CD4-positive, alpha-beta T cell treated with Interleukin-2 at 100 ng/mL for 4 hours (primary cell): ENCODE measurements at regions not wholly inside any gene's neighbourhood (a gene's known extent, or its start where the extent isn't known, plus 50 kb on each side); places are given as distances from the start of the nearest gene placed in this dataset.
"Not testable (repeated sequence)": the region's sequence is repeated elsewhere in the genome, so short reads cannot be mapped to it uniquely, and the experiment has no call there.

Experiments
- DNase-seq: peaks from one replicate; pipeline ENCODE4 v3.0.0-alpha.2; 2020; ENCODE audit warnings: low spot score

DNA sequence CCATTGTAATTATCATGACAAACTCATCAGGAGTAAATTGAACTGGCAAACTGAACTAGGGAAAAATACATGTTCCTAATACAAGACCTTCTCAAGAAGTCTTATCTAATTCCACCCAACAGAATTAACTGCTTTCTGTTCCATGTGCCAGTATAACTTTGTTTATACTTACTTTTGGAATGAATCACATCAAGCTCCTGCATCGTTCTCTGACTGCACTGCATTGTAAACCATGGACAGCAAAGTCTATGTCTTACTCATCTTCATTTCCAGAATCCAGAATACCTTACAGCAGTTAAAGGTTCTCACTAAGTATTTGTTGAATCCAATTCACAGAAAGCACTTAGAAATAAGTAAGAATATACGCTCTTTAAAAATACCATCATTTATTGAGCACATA is 102.8 kb downstream of the PLK2 start:
- DNase-seq: no peak

DNA sequence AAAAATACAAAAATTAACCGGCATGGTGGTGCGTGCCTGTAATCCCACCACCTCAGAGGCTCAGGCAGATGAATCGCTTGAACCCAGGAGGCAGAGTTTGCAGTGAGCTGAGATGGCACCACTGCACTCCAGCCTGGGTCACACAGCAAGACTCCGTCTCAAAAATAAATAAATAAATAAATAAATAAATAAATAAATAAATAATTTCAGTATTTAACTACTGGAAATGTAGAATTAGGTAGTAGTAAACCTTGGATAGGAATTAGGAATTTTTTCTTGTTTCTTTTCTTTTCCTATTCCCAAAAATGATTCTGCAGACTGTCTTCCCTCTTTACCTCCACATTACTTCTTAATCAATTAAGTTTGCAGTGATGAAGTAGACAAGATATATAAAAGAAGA is 103.2 kb downstream of the PLK2 start:
- no peak for DNase-seq

DNA sequence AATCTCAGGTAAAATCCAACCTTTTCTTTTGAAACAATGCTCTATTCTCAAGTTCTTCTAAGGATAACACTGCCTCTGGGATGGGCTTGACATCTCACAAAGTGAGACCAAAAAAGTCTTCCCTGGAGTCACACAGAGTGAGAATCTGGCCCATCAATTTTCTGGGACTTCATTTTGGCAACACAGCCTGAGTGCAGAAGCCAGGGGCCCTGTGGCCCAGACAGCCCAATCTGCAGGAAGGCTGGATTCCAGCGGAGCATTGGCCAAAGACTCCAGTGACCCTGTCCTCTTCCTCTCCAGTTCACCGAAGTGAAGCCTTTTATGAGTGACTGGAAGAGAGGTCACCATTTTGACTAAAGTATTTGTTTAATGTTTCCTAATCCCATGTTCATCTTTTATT is 105.1 kb downstream of the PLK2 start:
- no peak for DNase-seq

DNA sequence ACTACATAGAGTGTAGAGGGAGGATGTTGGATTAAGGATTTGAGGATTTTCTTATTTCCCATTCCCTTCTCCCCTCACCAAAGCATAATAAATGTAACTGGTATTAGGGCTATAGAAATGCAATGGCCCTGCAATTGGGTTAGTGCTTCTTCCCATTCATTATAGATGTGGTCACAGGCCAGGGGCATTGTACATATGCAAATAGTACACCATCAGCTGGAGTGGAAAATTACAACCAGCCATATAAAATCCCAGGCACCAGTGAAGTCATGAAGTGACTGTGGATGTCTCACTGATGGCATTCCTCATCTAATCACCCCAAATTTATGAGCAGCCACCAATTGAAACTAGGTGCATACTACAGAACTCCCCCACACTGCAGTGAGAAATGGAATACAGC is 105.9 kb downstream of the PLK2 start:
- DNase-seq: no peak

DNA sequence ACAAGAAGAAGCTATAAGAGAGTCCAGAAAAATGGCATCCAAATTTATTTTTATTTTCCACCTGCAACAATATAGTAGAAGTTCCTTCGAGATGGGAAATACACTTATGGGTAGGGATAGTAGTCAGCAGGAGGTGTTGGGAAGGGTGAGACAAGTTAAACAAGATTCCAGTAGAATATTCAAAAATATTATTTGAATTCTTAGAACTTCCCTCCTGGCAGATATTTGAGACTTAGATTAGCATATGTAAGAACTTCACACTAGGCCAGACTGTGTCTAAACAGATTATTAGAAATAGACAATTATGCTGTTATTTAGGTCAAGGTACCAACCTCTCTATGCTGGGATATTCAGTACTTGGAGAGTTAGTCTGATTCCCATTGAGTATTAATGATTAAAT is 108.7 kb downstream of the PLK2 start:
- DNase-seq: no peak

DNA sequence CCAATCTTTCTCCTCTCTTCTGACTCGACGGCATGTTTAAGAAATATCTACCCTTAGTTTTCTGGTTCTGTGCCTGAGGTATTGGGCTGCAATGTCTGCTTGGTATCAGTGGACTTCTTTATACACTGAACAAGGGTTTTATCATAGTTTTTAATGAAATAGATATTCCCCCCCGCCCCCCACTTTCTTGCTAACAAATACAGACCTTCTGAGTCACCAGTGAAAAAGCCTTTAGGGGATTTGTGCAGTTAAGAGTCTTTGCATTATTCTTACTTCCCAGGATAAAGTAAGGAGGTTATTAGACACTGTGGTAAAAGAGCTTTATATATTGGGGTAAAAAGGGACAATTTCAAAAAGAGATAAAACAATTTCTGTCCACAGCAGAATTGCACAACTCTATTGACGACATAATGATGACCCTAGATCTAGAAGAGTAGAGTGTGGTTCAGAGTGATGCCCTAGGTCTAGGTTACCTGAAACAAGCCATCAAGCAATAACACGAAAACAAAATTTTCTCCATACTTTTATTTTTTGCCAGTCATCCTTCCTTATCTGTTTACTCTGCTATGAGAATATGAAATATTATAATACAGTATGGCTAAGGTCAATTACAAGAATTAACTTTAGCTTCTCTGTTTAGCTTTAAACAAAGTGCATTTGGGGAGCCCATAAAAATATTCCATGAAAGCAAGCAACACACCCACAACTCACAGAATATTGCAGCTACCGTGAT is 110.7 kb downstream of the PLK2 start:
- no peak for DNase-seq

DNA sequence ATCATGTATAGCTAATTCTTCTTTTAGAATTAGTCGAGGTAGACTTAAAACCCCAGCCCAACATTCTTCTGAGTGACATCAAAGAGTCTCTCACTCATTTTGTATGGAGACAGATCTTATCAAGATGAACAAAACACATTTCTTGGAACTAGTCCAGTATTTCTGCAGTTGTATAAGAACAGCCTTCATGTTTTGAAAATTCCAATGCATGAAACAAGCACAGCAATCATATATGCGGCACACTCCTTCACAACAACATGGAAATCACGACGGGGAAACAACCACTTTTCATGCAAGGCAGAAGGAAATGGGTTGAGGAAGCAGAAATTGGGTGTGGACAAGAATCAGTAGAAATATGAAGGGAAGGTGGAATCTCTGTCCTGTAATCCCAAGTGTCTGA is 113.8 kb downstream of the PLK2 start:
- DNase-seq: no peak

DNA sequence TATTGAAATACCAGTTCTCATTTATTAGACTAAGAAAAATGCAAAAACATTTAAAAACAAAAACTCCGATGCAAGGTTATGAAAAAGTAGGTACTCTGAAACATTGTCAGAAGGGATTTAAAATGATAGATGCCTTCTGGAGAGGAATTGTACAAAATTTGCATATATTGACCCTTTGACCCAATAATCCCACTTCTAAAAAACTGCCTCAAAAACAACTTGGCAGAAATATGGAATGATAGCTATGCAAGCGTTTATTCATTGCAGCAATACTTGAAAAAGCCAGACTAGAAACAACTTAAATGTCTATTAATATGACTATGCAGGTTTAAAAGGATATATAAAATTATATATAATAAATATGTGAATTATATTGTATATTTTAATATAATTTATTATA is 118.4 kb downstream of the PLK2 start:
- DNase-seq: no peak

DNA sequence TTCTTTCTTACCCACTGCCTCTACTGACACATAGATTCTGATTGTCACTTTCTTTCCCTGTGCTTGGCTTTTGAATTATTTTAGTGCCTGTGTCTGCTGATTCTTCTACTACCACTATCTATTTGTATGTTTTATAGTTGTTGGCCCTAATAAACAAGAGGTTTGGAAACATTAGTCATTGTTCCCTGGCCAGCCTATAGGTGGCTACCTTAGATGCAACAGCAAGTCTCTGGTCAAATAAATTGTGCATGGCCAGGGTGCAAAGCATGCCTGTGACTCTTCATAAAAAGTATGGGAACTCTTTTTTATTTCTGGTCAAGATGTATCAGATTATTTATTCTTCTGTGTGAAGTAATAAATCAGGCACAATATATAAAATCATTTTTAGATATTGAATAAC is 124.4 kb downstream of the PLK2 start:
- DNase-seq: no peak

DNA sequence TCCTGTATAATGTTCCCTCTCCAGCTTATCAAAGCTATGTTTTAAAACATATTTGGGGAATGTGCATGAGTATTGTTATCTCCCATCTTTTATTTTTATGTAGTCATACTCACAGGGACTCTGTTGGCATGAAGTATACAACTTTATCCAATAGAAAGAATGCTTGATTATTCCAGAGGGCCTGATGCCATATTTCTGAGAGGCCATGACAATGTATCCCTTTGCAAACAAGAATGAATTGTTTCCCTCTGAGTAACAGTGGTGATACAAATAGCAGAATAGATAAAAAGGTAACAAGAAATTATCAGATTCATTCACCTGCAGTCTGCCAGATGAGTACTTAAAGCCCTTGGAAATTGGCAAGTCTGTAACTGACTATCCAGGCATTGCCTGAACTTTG is 125.9 kb downstream of the PLK2 start:
- DNase-seq: no peak

DNA sequence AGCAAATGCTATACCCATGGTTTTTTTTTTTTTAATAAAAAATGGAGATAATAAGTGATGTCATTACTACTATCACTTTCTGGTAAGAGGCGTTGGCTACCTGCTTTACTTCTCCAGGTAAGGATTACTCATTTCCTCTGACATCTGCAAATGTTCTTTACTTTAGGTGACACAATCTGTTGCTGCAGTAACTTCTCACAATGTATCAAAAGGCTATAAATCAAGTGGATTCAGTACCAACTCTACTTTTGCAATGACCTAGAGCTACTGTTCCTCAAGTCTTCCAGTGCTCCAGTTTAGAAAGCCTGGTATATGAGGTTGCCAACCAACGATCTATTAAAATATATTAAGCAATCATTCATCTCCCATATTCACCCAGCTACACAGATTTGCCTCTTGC is 129.1 kb downstream of the PLK2 start:
- no peak for DNase-seq

DNA sequence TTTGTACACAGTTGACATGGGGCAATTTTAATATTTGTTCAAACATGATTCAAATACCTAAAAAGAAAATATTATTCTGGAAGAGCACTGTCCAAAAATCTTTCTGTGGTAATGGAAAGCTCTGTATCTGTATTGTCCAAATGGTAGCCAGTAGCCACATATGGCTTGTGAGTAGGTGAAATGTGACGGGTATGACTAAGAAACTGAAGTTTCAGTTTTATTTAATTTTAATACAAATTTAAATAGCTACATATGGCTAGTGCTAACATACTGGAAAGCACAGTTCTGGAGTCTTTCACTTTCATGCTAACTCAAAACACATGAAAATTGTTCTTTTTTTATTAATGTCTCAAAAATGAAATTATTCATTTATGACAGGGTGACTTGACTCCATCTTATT is 132.6 kb downstream of the PLK2 start:
- no peak for DNase-seq

DNA sequence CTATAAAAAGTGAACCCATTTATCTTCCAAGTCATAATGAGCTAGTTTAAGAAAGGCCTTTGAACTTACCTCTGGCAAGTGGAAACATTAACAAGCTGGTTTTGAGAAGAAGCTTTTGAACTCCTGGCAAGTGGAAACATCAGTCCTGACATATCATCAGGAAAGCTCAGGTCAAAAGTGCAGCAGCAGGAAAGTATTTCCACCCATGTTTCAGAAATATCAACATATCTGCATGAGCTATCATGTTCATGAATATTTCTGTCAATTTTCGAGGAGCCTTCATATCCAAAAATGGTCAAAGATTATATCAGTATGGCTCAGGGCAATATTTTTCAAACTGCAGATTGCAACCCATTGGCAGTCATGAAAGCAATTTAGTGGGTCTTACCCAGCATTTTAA is 133.9 kb downstream of the PLK2 start:
- no peak for DNase-seq

DNA sequence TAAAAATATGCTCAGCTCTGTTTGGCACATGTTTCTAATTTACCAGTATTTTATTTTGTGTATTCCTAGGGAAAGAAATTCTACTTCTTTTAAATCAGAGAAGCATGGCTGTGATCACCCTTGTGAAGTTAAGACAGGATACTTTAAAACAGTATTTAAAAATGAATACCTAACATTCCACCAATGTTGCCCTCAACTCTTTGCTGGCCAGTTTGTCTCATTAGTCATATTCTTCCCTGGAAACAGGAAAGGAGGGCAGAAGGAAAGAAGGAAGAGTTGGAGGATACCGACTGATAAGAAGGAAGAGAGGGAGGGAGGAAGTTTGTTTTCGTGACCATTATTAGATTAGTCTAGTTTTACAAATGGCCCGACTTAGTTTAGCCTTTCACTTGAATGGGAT is 137.4 kb downstream of the PLK2 start:
- DNase-seq: no peak

DNA sequence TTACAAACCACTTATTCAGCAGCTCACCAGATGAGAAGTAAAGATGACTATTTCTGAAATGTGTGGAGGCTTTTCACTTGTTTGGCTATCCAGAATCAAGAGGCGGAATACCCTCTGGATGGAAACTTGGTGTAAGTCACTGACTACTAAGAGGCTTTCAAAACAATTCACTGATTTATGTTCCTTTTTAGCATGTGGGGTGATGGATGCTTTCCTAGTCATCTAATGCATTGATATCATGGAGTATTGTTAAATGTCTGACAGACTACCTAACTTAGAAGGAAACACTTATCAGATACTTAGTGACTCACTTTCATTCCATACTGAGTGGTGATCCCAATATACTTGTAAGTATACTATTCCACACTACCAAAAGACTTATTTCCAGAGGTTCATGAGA is 141.4 kb downstream of the PLK2 start:
- no peak for DNase-seq

DNA sequence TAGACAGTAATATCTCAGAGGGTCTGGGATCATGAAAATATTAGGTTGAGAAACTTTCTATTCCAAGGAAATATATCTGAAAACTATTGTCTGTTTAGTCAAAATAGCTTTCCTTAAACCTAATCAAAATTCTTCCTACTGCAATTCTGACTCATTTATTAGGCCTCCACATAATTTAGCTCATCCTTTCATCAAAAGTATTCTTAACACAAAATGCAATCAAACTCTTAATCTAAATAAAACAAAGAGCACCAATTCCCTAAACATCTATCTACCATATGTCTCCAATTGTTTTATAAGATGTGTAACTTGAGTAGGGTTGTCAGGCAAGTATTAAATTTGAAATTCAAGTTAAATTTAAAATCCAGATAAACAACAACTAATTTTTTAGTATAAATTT is 142.1 kb downstream of the PLK2 start:
- DNase-seq: no peak

DNA sequence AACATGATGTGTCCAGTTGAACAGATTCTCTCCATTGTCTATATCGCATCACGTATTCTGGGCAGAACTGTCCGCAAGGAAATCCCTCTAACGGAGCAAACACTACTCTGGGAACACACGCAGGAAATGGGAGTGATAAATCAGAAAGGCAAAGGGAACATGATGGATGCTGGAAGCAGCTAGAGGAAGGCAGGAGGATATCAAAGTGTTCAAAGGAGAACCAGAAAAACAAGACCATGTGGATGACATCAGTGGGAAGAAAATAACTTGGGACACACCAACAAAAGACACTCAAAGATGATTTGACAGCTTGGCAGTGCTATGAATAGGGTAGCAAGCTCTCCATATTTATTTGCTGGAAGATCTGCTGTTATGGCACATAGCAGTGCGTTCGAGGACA is 142.9 kb downstream of the PLK2 start:
- no peak for DNase-seq

DNA sequence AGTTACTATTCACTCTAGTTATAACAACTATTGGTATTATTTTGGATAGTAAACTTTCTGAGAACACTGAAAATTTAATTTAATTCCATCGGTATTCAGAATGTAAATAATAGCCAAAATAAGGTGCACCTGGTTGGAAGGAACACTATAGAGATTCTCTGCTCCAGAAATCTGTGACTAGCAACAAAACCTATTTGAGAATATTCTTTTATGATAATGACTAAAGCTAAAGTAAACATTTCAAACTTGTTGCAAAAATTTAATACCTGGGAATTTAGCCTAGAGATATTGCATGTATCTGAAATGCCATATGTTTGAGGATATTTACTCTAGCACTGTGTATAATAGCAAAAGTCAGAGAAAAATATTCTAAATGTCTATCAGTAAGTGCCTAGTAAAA is 144.1 kb downstream of the PLK2 start:
- no peak for DNase-seq

DNA sequence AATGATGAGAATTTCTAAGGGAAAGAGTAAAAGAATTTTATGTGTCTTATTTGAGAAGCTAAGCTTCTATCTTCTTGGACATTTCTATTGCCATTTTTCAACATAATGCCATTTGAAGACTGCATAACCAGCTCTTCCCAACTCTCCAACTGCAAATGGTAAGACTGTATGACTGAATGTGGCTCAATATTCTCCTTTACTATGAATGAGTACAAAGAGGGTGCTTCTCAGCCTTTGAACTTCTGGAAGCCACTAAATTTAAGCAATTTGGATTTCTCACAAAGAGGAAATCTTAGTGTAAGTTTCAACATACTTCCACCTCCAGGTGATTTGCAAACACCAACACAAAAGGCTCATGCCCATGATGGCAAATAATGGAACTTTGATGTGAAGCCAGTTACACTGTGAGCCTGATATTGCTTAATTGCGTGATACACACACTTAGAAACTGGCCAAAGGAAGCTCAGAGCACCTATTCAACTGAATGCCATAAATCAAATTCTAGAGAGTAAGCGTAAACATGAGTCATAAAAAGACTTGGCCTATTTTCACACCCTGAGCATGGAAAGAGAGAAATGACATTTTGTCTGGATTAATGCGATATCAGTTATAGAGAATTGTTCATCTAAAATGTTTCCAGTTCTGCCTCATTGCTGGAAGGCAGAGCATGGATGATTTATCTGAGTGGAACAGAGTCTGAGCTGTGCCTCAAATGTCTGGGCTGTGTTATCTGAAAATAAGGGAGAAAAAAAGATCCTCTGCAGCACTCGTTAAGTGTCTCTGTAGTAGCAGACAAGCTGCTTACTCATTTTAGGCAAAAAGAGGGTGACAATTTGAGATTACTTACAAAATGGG is 145.3 kb downstream of the PLK2 start:
- no peak for DNase-seq

DNA sequence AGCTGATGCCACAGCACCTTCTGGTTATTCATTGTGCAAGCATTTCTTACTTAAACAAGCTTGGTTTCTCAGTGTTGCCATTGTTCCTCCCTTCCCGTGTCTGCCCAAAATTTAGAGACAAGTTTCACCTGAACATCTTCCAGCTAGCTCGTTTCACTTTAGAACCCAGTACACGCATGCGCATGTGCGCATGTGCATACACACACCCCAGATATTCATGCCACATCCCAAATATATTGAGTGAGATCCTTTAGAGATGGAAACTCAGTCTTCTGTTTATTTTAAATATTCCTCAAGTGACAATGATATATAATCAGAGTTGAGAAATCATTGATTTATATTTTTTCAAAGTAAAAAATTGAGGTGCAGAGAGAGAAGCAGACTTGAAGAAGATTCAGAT is 147.6 kb downstream of the PLK2 start:
- no peak for DNase-seq

DNA sequence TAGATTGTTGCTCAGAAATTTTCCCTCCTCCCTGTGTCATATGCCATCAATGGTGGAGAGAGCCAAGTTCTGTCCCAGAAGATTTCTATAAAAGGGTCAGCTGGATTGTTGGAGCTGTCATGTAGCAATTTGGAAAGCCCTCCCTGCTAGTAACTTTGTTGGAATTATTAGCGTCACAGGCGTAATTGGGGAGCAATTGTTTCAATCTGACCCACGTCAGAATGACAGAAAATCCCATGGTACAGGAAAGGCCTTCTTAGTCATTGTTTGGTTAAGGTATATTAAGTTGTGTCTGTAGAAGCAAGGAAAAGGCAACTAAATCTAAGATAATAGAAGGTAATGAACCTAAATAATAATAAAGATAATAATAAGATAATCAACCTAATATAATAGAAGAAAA is 148.4 kb downstream of the PLK2 start:
- no peak for DNase-seq

DNA sequence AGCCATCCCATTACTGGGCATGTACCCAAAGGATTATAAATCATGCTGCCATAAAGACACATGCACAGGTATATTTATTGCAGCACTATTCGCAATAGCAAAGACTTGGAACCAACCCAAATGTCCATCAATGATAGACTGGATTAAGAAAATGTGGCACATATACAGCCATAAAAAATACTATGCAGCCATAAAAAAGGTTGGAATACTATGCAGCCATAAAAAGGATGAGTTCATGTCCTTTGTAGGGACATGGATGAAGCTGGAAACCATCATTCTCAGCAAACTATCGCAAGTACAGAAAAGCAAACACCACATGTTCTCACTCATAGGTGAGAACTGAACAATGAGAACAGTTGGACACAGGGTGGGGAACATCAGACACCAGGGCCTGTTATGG is 151.5 kb downstream of the PLK2 start:
- DNase-seq: not testable (repeated sequence)

DNA sequence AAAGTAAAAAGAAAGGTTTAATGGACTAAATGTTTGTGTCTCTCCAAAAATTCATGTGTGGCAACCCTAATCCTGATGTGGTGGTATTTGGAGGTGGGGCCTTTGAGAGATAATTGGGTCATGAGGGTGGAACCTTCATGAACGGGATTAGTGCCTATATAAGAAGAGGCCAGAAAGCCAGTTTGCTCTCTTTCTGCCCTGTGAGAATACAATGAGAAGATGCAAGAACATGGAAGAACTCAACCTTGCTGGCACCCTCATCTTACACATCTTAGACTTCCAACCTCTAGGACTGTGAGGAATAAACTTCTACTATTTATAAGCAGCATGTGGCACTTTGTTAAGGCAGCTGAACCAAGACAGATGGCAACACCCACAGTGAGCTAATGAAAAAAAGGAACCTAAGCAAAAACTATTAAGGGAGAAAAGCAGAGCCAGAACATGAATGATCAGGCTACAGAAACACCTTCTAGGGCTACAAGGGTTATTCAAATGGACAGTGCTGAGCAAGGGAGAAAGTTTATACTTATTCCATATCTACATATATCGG is 159.5 kb downstream of the PLK2 start:
- DNase-seq: no peak

DNA sequence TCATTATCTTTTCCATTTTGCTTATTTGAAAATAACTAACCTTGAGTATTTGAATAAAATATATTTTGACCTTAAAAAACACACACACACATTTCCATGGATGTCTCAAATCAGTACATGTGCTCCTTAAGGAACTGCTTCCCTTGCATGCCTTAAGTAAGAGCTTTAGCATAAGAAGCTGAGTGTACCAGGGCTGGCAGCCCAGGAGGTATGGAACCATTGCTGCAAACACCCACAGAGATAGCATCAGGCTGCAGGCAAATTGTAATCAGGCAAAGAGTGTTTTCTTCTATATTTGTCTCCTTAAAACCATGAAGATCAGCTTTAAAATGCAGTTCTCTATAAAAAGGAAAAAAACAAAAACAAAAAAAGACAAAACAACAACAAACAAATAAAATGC is 160.6 kb downstream of the PLK2 start:
- no peak for DNase-seq
